Tibial nerve (tissue), 4 donors: ENCODE measurements at regions not wholly inside any gene's neighbourhood (a gene's known extent, or its start where the extent isn't known, plus 50 kb on each side); places are given as distances from the start of the nearest gene placed in this dataset.
A peak's percentile ranks its signal among the peaks of the same experiment; 100 is the strongest.

Experiments
- DNase-seq, 2 donors: peaks; one replicate each; pipeline ENCODE4 v3.0.0-alpha.2; 2019; ENCODE audit warnings: low spot score in 2 of 2
- H3K27ac ChIP-seq, 4 donors: fragments of 200-600 bp; sonication (generic) in 3 of 4; one replicate each; pipeline ENCODE4 v1.5.1; 2017 to 2019; ENCODE audit warnings: mild to moderate bottlenecking in 1 of 4
- H3K27me3 ChIP-seq, 2 donors: fragments of 200-600 bp; sonication (generic) in 1 of 2; one replicate each; pipeline versions ENCODE4 v1.5.1 to v1.6.0; 2017 to 2019
- H3K36me3 ChIP-seq, 3 donors: fragments of 200-600 bp; sonication (generic); one replicate each; pipeline ENCODE4 v1.5.1; 2018 to 2019
- H3K4me1 ChIP-seq, 4 donors: fragments of 200-600 bp; sonication (generic) in 3 of 4; one replicate each; pipeline ENCODE4 v1.5.1; 2017 to 2019
- H3K4me3 ChIP-seq, 4 donors: fragments of 200-600 bp; sonication (generic) in 3 of 4; one replicate each; pipeline ENCODE4 v1.5.1; 2017 to 2019; ENCODE audit warnings: mild to moderate bottlenecking in 1 of 4, moderate library complexity in 1 of 4
- H3K9me3 ChIP-seq, 4 donors: fragments of 200-600 bp; sonication (generic) in 3 of 4; one replicate each; pipeline ENCODE4 v1.5.1; 2017 to 2019
- CTCF ChIP-seq, 5 experiments: fragments of 200-600 bp in 3 of 5; fragments of 450-650 bp in 2 of 5; sonication (generic) in 3 of 5; IDR thresholded peaks; one replicate each; pipeline ENCODE4 v1.5.1; 2016 to 2019; ENCODE audit warnings: antibody characterized with exemption in 5 of 5, mild to moderate bottlenecking in 3 of 5, moderate library complexity in 2 of 5
- EP300 ChIP-seq, 2 donors: sonication (generic); formaldehyde crosslinking; IDR thresholded peaks; one replicate each; pipeline ENCODE4 v1.6.1; 2017; ENCODE audit warnings: antibody characterized with exemption in 2 of 2, mild to moderate bottlenecking in 1 of 2
- POLR2A ChIP-seq, 2 donors: fragments of 450-650 bp; IDR thresholded peaks; one replicate each; pipeline ENCODE4 v1.6.1; 2017; ENCODE audit warnings: antibody characterized with exemption in 2 of 2, mild to moderate bottlenecking in 2 of 2, moderate library complexity in 2 of 2
- WGBS, 2 donors: methylation state at CpG; one replicate each; pipeline ENCODE4 v1.1.5; 2018; 5-methylcytosine and 5-hydroxymethylcytosine counted together

- Histone ChIP-seq H3K4me1 (no peaks in the 10 kb centered on the region), H3K27me3 (no peaks in the 10 kb centered on the region), H3K36me3 (no peaks in the 10 kb centered on the region), H3K9me3 (no peaks in the 10 kb centered on the region), H3K4me3 (no peak overlapping the region), H3K27ac (no peak overlapping the region)
- TF ChIP-seq CTCF (IDR thresholded peaks at IDR 0.05) (peak; percentile 46 to 65 (median 54)), EP300 (IDR thresholded peaks at IDR 0.05) (no peak)
- peak; percentile 70 to 90 for DNase-seq
- WGBS, 2 donors = 43 to 45% methylated on average over 12 of the region's 12 CpGs
Observed at GRCh38 chr18:59823596-59824195, 76.1 kb upstream of the PMAIP1 start.

- Histone ChIP-seq H3K9me3 (no peaks in the 10 kb centered on the region), H3K27me3 (no peaks in the 10 kb centered on the region), H3K4me3 (no peak overlapping the region), H3K36me3 (no peaks in the 10 kb centered on the region), H3K27ac (no peak overlapping the region), H3K4me1 (no peaks in the 10 kb centered on the region)
- WGBS, 2 donors = 79 to 81% methylated on average over 7 of the region's 7 CpGs
- DNase-seq = no peak
- TF ChIP-seq POLR2A (IDR thresholded peaks at IDR 0.05) = no peak
- TF ChIP-seq EP300 (IDR thresholded peaks at IDR 0.05) = no peak
- no peak for TF ChIP-seq CTCF (IDR thresholded peaks at IDR 0.05)
Observed at GRCh38 chr18:59822612-59823550, 76.9 kb upstream of the PMAIP1 start.

DNA sequence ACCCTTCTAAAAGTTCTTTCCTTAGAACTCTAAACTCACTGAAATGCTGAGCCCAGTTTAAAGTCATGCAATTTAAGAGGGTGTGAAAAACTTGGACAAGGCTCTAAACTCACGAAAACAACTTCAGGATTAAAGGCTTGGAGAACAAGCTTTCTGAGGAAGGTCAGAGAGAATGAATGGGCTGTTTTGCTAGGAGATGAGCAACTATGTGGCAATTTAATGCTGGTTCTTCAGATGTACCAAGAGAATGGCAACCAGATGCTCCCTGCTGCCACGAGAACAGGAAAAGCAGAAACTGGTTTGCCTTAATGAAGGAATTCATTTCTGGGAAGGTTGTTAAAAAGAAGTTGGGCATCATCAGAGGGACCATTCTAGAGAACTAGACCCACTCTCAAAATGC, 77.8 kb upstream of the PMAIP1 start:
- H3K9me3 ChIP-seq = no peaks in the 10 kb centered on the region
- no peaks in the 10 kb centered on the region for H3K36me3 ChIP-seq
- H3K27me3 ChIP-seq = no peaks in the 10 kb centered on the region
- no peaks in the 10 kb centered on the region for H3K4me1 ChIP-seq
- TF ChIP-seq EP300 (IDR thresholded peaks at IDR 0.05) (no peak), POLR2A (IDR thresholded peaks at IDR 0.05) (no peak), CTCF (IDR thresholded peaks at IDR 0.05) (no peak)
- no peak overlapping the region for H3K27ac ChIP-seq
- H3K4me3 ChIP-seq = no peak overlapping the region
- WGBS, 2 donors = 33 to 36% methylated on average over 2 of the region's 2 CpGs
- no peak for DNase-seq

GRCh38 chr18:59820663-59821062, 79.1 kb upstream of the PMAIP1 start:
- H3K4me3 ChIP-seq = no peak overlapping the region
- no peak overlapping the region for H3K27ac ChIP-seq
- WGBS, 2 donors = 41 to 49% methylated on average over 2 of the region's 2 CpGs
- TF ChIP-seq EP300 (IDR thresholded peaks at IDR 0.05) = no peak
- TF ChIP-seq POLR2A (IDR thresholded peaks at IDR 0.05) = no peak
- TF ChIP-seq CTCF (IDR thresholded peaks at IDR 0.05) = no peak
- no peak for DNase-seq
- no peaks in the 10 kb centered on the region for H3K9me3 ChIP-seq
- no peaks in the 10 kb centered on the region for H3K36me3 ChIP-seq
- H3K4me1 ChIP-seq = no peaks in the 10 kb centered on the region
- H3K27me3 ChIP-seq = no peaks in the 10 kb centered on the region

DNA sequence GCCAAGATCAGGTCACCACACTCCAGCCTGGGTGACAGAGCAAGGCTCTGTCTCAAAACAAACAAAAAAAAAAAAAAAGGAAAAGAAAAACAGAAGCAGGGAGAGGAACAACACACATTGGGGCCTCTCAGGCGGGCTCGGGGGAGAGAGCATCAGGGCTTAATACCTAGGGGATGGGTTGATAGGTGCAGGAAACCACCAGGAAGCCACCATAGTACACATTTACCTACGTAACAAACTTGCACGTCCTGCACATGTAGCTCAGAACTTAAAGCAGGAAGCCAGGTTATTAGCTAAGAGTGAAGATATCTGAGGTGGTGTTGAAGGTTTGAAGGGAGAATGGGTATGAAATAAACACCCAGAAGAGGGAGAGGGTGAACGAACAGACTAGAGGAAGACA, 81.0 kb upstream of the PMAIP1 start:
- H3K27ac ChIP-seq = no peak overlapping the region
- TF ChIP-seq POLR2A (IDR thresholded peaks at IDR 0.05) (no peak), EP300 (IDR thresholded peaks at IDR 0.05) (no peak), CTCF (IDR thresholded peaks at IDR 0.05) (no peak)
- no peak overlapping the region for H3K4me3 ChIP-seq
- WGBS, 2 donors = 77 to 81% methylated on average over 5 of the region's 5 CpGs
- DNase-seq = no peak
- H3K9me3 ChIP-seq = no peaks in the 10 kb centered on the region
- no peaks in the 10 kb centered on the region for H3K36me3 ChIP-seq
- no peaks in the 10 kb centered on the region for H3K27me3 ChIP-seq
- H3K4me1 ChIP-seq = no peaks in the 10 kb centered on the region
